HCT116 (cell line): ENCODE measurements at regions not wholly inside any gene's neighbourhood (a gene's known extent, or its start where the extent isn't known, plus 50 kb on each side); places are given as distances from the start of the nearest gene placed in this dataset.

ENCODE experiments used
- CTCF ChIP-seq, 3 experiments: fragments of 200-600 bp in 1 of 3; sonication (generic) in 1 of 3; IDR thresholded peaks in 2 of 3; conservative IDR thresholded peaks in 1 of 3; 2 replicates each; pipeline ENCODE4 v1.5.1; 2012 to 2017; ENCODE audit warnings: low read depth in 2 of 3, low read length in 2 of 3, antibody characterized with exemption in 1 of 3, borderline replicate concordance in 1 of 3, control low read depth in 1 of 3, mild to moderate bottlenecking in 1 of 3, mixed read lengths in 1 of 3, mixed run types in 1 of 3, moderate library complexity in 1 of 3; ENCODE audit not compliant: insufficient read depth in 1 of 3
- POLR2AphosphoS5 ChIP-seq: IDR thresholded peaks from 2 replicates; pipeline ENCODE4 v1.6.1; 2011; ENCODE audit warnings: mild to moderate bottlenecking, low read depth, low read length, moderate library complexity
- YY1 ChIP-seq: IDR thresholded peaks from 2 replicates; pipeline ENCODE4 v1.6.1; 2011; ENCODE audit warnings: low read length, low read depth, moderate library complexity, mild to moderate bottlenecking; ENCODE audit not compliant: insufficient replicate concordance; ENCODE audit errors: extremely low read depth

- TF ChIP-seq CTCF (IDR thresholded peaks at IDR 0.05 in 2 of 3, conservative IDR thresholded peaks at IDR 0.05 in 1 of 3; ENCODE audit: borderline replicate concordance in 1 of 3, insufficient read depth in 1 of 3, low read depth in 2 of 3, low read length in 2 of 3) (no peak), POLR2AphosphoS5 (no peak), YY1 (no peak)
Observed at GRCh38 chr16:18059577-18059976, 277.0 kb downstream of the NPIPA8 start.
